SK-N-SH treated with all-trans-retinoic acid at 6 μM for 48 hours (cell line): ENCODE measurements at regions not wholly inside any gene's neighbourhood (a gene's known extent, or its start where the extent isn't known, plus 50 kb on each side); places are given as distances from the start of the nearest gene placed in this dataset.

Experiments
- ATAC-seq: fragments of 200-7000 bp; cut with Tn5 transposase; 3 replicates; pipeline ENCODE4 v1.9.1; 2020; ENCODE audit warnings: mild to moderate bottlenecking, moderate library complexity
- ARNTL ChIP-seq: fragments of 450-650 bp; formaldehyde crosslinking; IDR thresholded peaks from 2 replicates; pipeline ENCODE4 v1.5.0; 2020; ENCODE audit warnings: low read depth, mild to moderate bottlenecking, moderate library complexity, borderline replicate concordance
- BACH2 ChIP-seq: fragments of 250-450 bp; sonication (Bioruptor Pico); IDR thresholded peaks from 2 replicates; pipeline ENCODE4 v1.9.0; 2021; ENCODE audit warnings: mild to moderate bottlenecking, borderline replicate concordance
- CREB5 ChIP-seq: fragments of 250-450 bp; sonication (Bioruptor Pico); IDR thresholded peaks from 2 replicates; pipeline ENCODE4 v1.5.1; 2020; ENCODE audit warnings: low read depth, mild to moderate bottlenecking, moderate library complexity
- CSDC2 ChIP-seq: fragments of 250-450 bp; sonication (Bioruptor Pico); IDR thresholded peaks from 2 replicates; pipeline ENCODE4 v1.5.0; 2020; ENCODE audit warnings: mild to moderate bottlenecking, moderate library complexity
- CSRNP3 ChIP-seq: fragments of 250-450 bp; sonication (Bioruptor Pico); IDR thresholded peaks from 2 replicates; pipeline ENCODE4 v1.5.1; 2021; ENCODE audit warnings: mild to moderate bottlenecking, moderate library complexity
- ESRRG ChIP-seq: fragments of 250-450 bp; sonication (Bioruptor Pico); IDR thresholded peaks from 2 replicates; pipeline ENCODE4 v1.6.1; 2021; ENCODE audit warnings: mild to moderate bottlenecking
- GLIS3 ChIP-seq: fragments of 250-450 bp; sonication (Bioruptor Pico); IDR thresholded peaks from 2 replicates; pipeline ENCODE4 v1.5.0; 2020; ENCODE audit warnings: mild to moderate bottlenecking, moderate library complexity
- OSR1 ChIP-seq: fragments of 250-450 bp; sonication (Bioruptor Pico); IDR thresholded peaks from 2 replicates; pipeline ENCODE4 v1.8.0; 2022; ENCODE audit warnings: moderate library complexity, mild to moderate bottlenecking, inconsistent platforms
- PATZ1 ChIP-seq: fragments of 250-450 bp; sonication (Bioruptor Pico); IDR thresholded peaks from 2 replicates; pipeline ENCODE4 v1.8.0; 2020; ENCODE audit warnings: mild to moderate bottlenecking, moderate library complexity, borderline replicate concordance
- PPARA ChIP-seq: fragments of 250-450 bp; sonication (Bioruptor Pico); IDR thresholded peaks from 2 replicates; pipeline ENCODE4 v1.5.0; 2020; ENCODE audit warnings: mild to moderate bottlenecking, borderline replicate concordance
- RARB ChIP-seq: fragments of 250-450 bp; sonication (Bioruptor Pico); IDR thresholded peaks from 2 replicates; pipeline ENCODE4 v1.8.0; 2021; ENCODE audit warnings: mild to moderate bottlenecking, moderate library complexity
- SNAI2 ChIP-seq: fragments of 250-450 bp; sonication (Bioruptor Pico); IDR thresholded peaks from 2 replicates; pipeline ENCODE4 v1.5.0; 2020; ENCODE audit warnings: mild to moderate bottlenecking, moderate library complexity
- TCF4 ChIP-seq: fragments of 250-450 bp; sonication (Bioruptor Pico); IDR thresholded peaks from 2 replicates; pipeline ENCODE4 v1.8.0; 2021; ENCODE audit warnings: mild to moderate bottlenecking, moderate library complexity, borderline replicate concordance
- TOX ChIP-seq: fragments of 250-450 bp; sonication (Bioruptor Pico); IDR thresholded peaks from 2 replicates; pipeline ENCODE4 v1.8.0; 2021; ENCODE audit warnings: mild to moderate bottlenecking, moderate library complexity, borderline replicate concordance
- TSHZ2 ChIP-seq: fragments of 250-450 bp; sonication (Bioruptor Pico); IDR thresholded peaks from 2 replicates; pipeline ENCODE4 v1.5.0; 2020; ENCODE audit warnings: mild to moderate bottlenecking, moderate library complexity
- ZC3H10 ChIP-seq: fragments of 250-450 bp; sonication (Bioruptor Pico); IDR thresholded peaks from 2 replicates; pipeline ENCODE4 v1.5.1; 2021; ENCODE audit warnings: mild to moderate bottlenecking, moderate library complexity
- ZFP3 ChIP-seq: fragments of 250-450 bp; sonication (Bioruptor Pico); IDR thresholded peaks from 2 replicates; pipeline ENCODE4 v1.5.0; 2020; ENCODE audit warnings: mild to moderate bottlenecking, moderate library complexity
- ZFP30 ChIP-seq: fragments of 450-650 bp; formaldehyde crosslinking; IDR thresholded peaks from 2 replicates; pipeline ENCODE4 v1.5.0; 2022; ENCODE audit warnings: mild to moderate bottlenecking, moderate library complexity
- ZNF565 ChIP-seq: fragments of 450-650 bp; formaldehyde crosslinking; conservative IDR thresholded peaks from 2 replicates; pipeline ENCODE4 v1.5.0; 2020; ENCODE audit warnings: low read depth, mild to moderate bottlenecking, moderate library complexity
- ZNF70 ChIP-seq: fragments of 450-650 bp; formaldehyde crosslinking; IDR thresholded peaks from 2 replicates; pipeline ENCODE4 v1.5.0; 2020; ENCODE audit warnings: mild to moderate bottlenecking, moderate library complexity
- ZNF8 ChIP-seq: fragments of 450-650 bp; formaldehyde crosslinking; IDR thresholded peaks from 2 replicates; pipeline ENCODE4 v1.5.0; 2020; ENCODE audit warnings: mild to moderate bottlenecking, moderate library complexity

GRCh38 chr13:111946214-111946613 lies 120.7 kb upstream of the SOX1 start:
- ATAC-seq = no peak

GRCh38 chr13:111947026-111947810 lies 119.7 kb upstream of the SOX1 start:
- ATAC-seq = no peak

More at GRCh38 chr13:111946214-111946613, 120.7 kb upstream of the SOX1 start:
- TF ChIP-seq OSR1 (CRISPR knock-in tag) (no peak), SNAI2 (CRISPR knock-in tag) (no peak), ZNF8 (CRISPR knock-in tag) (no peak), ESRRG (CRISPR knock-in tag) (no peak), CSDC2 (CRISPR knock-in tag) (no peak), TSHZ2 (no peak), ZFP30 (CRISPR knock-in tag) (no peak), RARB (no peak)

GRCh38 chr13:111947876-111948275 lies 119.1 kb upstream of the SOX1 start:
- no peak for ATAC-seq
- TF ChIP-seq PPARA (CRISPR knock-in tag) = no peak
- no peak for TF ChIP-seq BACH2 (CRISPR knock-in tag)
- no peak for TF ChIP-seq ZNF565 (CRISPR knock-in tag)
- no peak for TF ChIP-seq TOX (CRISPR knock-in tag)
- no peak for TF ChIP-seq ZNF8 (CRISPR knock-in tag)
- no peak for TF ChIP-seq TCF4 (CRISPR knock-in tag)
- TF ChIP-seq ZNF70 (CRISPR knock-in tag) = no peak

More at GRCh38 chr13:111947026-111947810, 119.7 kb upstream of the SOX1 start:
- TF ChIP-seq ARNTL (CRISPR knock-in tag) (no peak), ZNF8 (CRISPR knock-in tag) (no peak), ZFP3 (CRISPR knock-in tag) (no peak), TCF4 (CRISPR knock-in tag) (no peak), RARB (no peak)
- TF ChIP-seq, all 23 proteins: peak for 0

- TF ChIP-seq GLIS3 (CRISPR knock-in tag) (no peak), PATZ1 (no peak), ZFP3 (CRISPR knock-in tag) (no peak), ZNF8 (CRISPR knock-in tag) (no peak), ZNF70 (CRISPR knock-in tag) (no peak)
- ATAC-seq = no peak
These were observed 118.7 kb upstream of the SOX1 start for GRCh38 chr13:111948281-111948680.

- TF ChIP-seq ZNF70 (CRISPR knock-in tag) = no peak
- no peak for TF ChIP-seq OSR1 (CRISPR knock-in tag)
- no peak for TF ChIP-seq ZC3H10 (CRISPR knock-in tag)
- TF ChIP-seq CREB5 (CRISPR knock-in tag) = no peak
- no peak for TF ChIP-seq PATZ1
- no peak for TF ChIP-seq TOX (CRISPR knock-in tag)
- no peak for TF ChIP-seq ZNF8 (CRISPR knock-in tag)
- TF ChIP-seq ESRRG (CRISPR knock-in tag) = no peak
- TF ChIP-seq CSRNP3 (CRISPR knock-in tag) = no peak
- no peak for TF ChIP-seq TSHZ2
- TF ChIP-seq GLIS3 (CRISPR knock-in tag) = no peak
- TF ChIP-seq RARB = no peak
- ATAC-seq = no peak
These were observed 118.1 kb upstream of the SOX1 start for GRCh38 chr13:111948811-111949210.
